Fibroblast of the aortic adventitia (primary cell): ENCODE measurements at regions not wholly inside any gene's neighbourhood (a gene's known extent, or its start where the extent isn't known, plus 50 kb on each side); places are given as distances from the start of the nearest gene placed in this dataset.

Experiments
- DNase-seq: peaks from one replicate; pipeline ENCODE4 v3.0.0-alpha.2; 2010; ENCODE audit warnings: low read depth
- H3K4me3 ChIP-seq: 2 replicates; pipeline ENCODE4 v1.5.1; 2011; ENCODE audit warnings: low read depth, mild to moderate bottlenecking, control low read depth, low read length, moderate library complexity
- TF ChIP-seq, protein P1 (sequence below): IDR thresholded peaks from 2 replicates; pipeline ENCODE4 v1.5.1; 2011; ENCODE audit warnings: mild to moderate bottlenecking, low read length, control low read depth, inconsistent platforms; ENCODE audit not compliant: insufficient read depth

GRCh38 chr5:102090770-102091169, 205.3 kb downstream of the SLCO4C1 start:
- TF ChIP-seq, protein P1, sequence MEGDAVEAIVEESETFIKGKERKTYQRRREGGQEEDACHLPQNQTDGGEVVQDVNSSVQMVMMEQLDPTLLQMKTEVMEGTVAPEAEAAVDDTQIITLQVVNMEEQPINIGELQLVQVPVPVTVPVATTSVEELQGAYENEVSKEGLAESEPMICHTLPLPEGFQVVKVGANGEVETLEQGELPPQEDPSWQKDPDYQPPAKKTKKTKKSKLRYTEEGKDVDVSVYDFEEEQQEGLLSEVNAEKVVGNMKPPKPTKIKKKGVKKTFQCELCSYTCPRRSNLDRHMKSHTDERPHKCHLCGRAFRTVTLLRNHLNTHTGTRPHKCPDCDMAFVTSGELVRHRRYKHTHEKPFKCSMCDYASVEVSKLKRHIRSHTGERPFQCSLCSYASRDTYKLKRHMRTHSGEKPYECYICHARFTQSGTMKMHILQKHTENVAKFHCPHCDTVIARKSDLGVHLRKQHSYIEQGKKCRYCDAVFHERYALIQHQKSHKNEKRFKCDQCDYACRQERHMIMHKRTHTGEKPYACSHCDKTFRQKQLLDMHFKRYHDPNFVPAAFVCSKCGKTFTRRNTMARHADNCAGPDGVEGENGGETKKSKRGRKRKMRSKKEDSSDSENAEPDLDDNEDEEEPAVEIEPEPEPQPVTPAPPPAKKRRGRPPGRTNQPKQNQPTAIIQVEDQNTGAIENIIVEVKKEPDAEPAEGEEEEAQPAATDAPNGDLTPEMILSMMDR: no peak
- peak; percentile 1 for DNase-seq
- no peak overlapping the region for H3K4me3 ChIP-seq

GRCh38 chr5:102089883-102090282, 206.2 kb downstream of the SLCO4C1 start:
- no peak overlapping the region for H3K4me3 ChIP-seq
- no peak for DNase-seq
- TF ChIP-seq, protein P1: no peak

DNA sequence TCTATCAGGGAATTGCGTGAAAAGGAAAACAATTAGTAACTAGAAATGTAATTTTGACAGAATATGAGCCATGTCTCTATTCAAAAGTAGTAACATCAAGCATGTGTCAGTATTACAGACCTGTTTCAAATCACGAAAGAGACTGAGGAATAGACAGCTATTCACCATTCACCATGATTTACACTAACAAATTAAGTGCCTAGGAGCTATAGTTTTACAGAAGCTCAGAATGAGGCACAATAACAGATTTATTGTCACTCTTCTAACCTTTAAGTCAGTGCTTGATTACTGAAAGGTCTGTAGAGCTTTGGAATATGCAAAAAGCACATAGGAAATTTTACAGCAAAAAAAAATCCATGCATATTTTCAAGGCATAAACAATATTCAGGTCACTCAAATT, 208.2 kb downstream of the SLCO4C1 start:
- no peak for DNase-seq
- H3K4me3 ChIP-seq: no peak overlapping the region
- TF ChIP-seq, protein P1: no peak

DNA sequence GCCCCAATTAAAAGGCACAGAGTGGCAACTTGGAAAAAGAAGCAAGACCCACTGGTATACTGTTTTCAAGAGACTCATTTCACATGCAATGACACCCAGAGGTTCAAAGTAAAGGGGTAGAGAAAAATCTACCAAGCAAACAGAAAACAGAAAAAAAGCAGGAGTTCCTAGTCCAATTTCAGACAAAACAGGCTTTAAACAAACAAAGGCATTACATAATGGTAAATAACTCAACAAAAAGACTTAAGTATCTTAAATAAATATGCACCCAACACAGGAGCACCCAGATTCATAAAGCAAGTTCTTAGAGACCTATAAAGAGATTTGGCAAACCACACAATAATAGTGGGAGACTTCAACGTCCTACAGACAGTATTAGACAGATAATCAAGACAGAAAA, 215.8 kb downstream of the SLCO4C1 start:
- H3K4me3 ChIP-seq: no peak overlapping the region
- DNase-seq: no peak
- TF ChIP-seq, protein P1: no peak

DNA sequence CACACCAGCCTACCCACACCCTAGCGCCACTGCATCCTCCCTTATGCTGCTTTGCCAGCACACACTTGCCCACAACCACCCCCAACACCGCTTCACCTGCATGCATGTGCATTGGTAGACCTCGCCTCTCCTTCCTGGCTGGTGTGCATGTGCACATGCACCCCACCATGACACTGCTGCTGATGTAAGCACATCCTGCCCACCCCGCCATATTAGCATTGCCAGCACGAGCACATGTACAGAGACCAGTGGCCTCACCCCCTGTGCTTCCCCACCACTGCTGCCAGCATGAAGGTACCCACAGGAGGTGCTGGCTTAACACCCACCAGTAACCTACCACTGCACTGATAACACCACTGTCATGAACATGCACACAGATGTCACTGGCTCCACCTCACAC, 218.2 kb downstream of the SLCO4C1 start:
- H3K4me3 ChIP-seq: no peak overlapping the region
- TF ChIP-seq, protein P1: no peak
- DNase-seq: no peak

GRCh38 chr5:102069974-102070373, 226.1 kb downstream of the SLCO4C1 start:
- no peak for DNase-seq
- TF ChIP-seq, protein P1: no peak
- H3K4me3 ChIP-seq: no peak overlapping the region

DNA sequence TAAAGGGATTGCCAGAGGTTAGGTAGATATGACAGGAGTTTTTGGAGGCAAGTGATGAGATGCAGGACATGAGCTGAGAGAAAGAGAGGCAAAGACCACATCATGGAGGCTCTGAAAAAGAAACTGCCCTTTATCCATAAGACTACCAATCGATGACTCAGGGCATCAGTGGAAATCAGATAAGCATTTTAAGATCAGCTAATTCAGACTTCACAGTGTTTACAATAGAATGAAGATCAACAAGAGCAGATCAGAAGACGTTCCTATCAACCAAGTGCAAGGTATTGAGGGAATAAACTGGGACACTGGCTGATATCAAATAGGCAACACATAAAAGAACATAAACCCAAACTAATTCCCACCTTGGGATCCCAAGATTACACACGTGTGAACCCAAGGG, 227.2 kb downstream of the SLCO4C1 start:
- no peak for DNase-seq
- TF ChIP-seq, protein P1: no peak

More for the DNA sequence above, 227.2 kb downstream of the SLCO4C1 start:
- no peak overlapping the region for H3K4me3 ChIP-seq
